Adrenal gland (tissue), 9 donors: ENCODE measurements at regions not wholly inside any gene's neighbourhood (a gene's known extent, or its start where the extent isn't known, plus 50 kb on each side); places are given as distances from the start of the nearest gene placed in this dataset.

ENCODE experiments used
- DNase-seq, 7 donors: peaks; one replicate each; pipeline ENCODE4 v3.0.0-alpha.2; 2019 to 2020
- H3K27ac ChIP-seq, 5 donors: fragments of 200-600 bp; sonication (generic) in 4 of 5; 1 replicate in 3 of 5; 2 replicates in 2 of 5; pipeline versions ENCODE4 v1.5.1 to v1.8.0; 2016 to 2020; ENCODE audit warnings: mild to moderate bottlenecking in 1 of 5
- H3K27me3 ChIP-seq: fragments of 200-600 bp; 2 replicates; pipeline ENCODE4 v1.8.0; 2021
- H3K36me3 ChIP-seq, 2 donors: fragments of 200-600 bp; replicated peaks in 1 of 2; 1 replicate in 1 of 2; 2 replicates in 1 of 2; pipeline versions ENCODE4 v1.5.1 to v1.8.0; 2018 to 2022
- H3K4me1 ChIP-seq, 2 donors: fragments of 200-600 bp; replicated peaks in 1 of 2; 1 replicate in 1 of 2; 2 replicates in 1 of 2; pipeline versions ENCODE4 v1.5.1 to v1.8.0; 2018 to 2021
- H3K4me3 ChIP-seq, 4 donors: fragments of 200-600 bp; sonication (generic) in 3 of 4; one replicate each; pipeline ENCODE4 v1.5.1; 2016 to 2018
- H3K9me3 ChIP-seq, 3 donors: fragments of 200-600 bp; sonication (generic) in 1 of 3; replicated peaks in 1 of 3; 1 replicate in 2 of 3; 2 replicates in 1 of 3; pipeline versions ENCODE4 v1.5.1 to v1.8.0; 2016 to 2021
- POLR2A ChIP-seq, 2 donors: fragments of 450-650 bp; IDR thresholded peaks; one replicate each; pipeline ENCODE4 v1.6.1; 2017; ENCODE audit warnings: antibody characterized with exemption in 2 of 2, mild to moderate bottlenecking in 2 of 2, moderate library complexity in 1 of 2
- WGBS, 4 donors: extraction: QIAGEN DNeasy Blood & Tissue Kit in 2 of 4; methylation state at CpG; one replicate each; pipeline versions ENCODE4 v1.1.5 to v1.1.7; 2013 to 2017; 5-methylcytosine and 5-hydroxymethylcytosine counted together
- intact Hi-C, 2 donors: fragments of 100-400 bp; cut with DNase I; formaldehyde crosslinking; loops; one replicate each; pipeline versions ENCODE4 v1.14.1 to v1.15.0; 2022 to 2023
- TF ChIP-seq, protein P1 (sequence below), 6 experiments: fragments of 450-650 bp in 4 of 6; fragments of 200-600 bp in 2 of 6; sonication (generic) in 1 of 6; IDR thresholded peaks; 1 replicate in 5 of 6; 2 replicates in 1 of 6; pipeline versions ENCODE4 v1.5.1 to v1.8.0; 2016 to 2021; ENCODE audit warnings: antibody characterized with exemption in 6 of 6, mild to moderate bottlenecking in 2 of 6, moderate library complexity in 1 of 6
- donor health status: healthy with polysubstance abuse.
- donor health status: Bipolar disorder and iron deficiency.
- donor health status: DM: yes; HTN: yes; CAD: no.
- donor health status: DM: no; HTN: no; CAD: no.
- donor health status: DM: no; HTN: no; CAD: no.

DNA sequence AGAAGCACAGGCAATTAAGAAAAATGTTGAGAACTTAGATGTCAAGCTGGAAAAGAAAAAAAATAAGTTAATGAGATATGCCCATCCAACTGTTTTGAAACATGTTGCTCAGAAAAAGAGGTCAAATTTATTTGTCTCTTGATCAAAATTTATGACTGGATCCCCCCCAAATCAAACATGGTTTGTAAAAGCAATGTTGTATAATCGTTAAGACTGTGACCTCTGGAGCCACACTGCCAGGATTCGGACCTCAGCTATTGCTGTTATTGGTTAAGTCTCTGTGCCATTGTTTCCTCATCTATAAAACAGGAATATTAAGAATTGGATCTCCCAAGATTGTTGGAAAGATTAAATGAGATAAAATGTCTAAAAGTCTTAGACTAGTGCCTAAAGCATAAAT lies 51.9 kb upstream of the LRRK2 start:
- WGBS, 4 donors = 52 to 78% (median 62%) methylated on average over 2 of the region's 2 CpGs
- Histone ChIP-seq H3K36me3 (no peaks in the 10 kb centered on the region), H3K27ac (no peak overlapping the region), H3K9me3 (no peaks in the 10 kb centered on the region), H3K27me3 (no peaks in the 10 kb centered on the region), H3K4me3 (no peak overlapping the region), H3K4me1 (no peaks in the 10 kb centered on the region)
- intact Hi-C loops = no loop called here
- no peak for TF ChIP-seq POLR2A (IDR thresholded peaks at IDR 0.05)
- TF ChIP-seq, protein P1, sequence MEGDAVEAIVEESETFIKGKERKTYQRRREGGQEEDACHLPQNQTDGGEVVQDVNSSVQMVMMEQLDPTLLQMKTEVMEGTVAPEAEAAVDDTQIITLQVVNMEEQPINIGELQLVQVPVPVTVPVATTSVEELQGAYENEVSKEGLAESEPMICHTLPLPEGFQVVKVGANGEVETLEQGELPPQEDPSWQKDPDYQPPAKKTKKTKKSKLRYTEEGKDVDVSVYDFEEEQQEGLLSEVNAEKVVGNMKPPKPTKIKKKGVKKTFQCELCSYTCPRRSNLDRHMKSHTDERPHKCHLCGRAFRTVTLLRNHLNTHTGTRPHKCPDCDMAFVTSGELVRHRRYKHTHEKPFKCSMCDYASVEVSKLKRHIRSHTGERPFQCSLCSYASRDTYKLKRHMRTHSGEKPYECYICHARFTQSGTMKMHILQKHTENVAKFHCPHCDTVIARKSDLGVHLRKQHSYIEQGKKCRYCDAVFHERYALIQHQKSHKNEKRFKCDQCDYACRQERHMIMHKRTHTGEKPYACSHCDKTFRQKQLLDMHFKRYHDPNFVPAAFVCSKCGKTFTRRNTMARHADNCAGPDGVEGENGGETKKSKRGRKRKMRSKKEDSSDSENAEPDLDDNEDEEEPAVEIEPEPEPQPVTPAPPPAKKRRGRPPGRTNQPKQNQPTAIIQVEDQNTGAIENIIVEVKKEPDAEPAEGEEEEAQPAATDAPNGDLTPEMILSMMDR (IDR thresholded peaks at IDR 0.05) = no peak
- no peak for DNase-seq

DNA sequence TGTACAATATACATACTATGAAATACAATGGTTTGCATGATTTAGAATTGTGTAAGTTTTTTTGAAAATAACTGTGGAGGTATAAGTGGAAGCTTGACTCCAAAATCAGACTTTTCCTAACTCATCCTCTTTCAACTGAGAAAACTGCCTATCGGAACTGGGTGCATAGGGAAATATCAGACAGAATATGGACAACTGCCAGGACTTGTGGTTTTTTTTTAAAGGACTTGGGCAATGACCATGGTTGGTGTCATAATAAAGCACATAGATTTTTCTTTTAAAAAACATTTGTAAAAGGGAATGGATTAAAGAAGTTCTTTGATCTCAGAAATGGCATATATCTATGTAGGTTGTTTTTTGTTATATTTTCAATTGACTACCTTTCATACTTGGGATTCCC lies 53.3 kb upstream of the LRRK2 start:
- Histone ChIP-seq H3K27me3 (no peaks in the 10 kb centered on the region), H3K4me1 (no peaks in the 10 kb centered on the region), H3K9me3 (no peaks in the 10 kb centered on the region), H3K4me3 (no peak overlapping the region), H3K36me3 (no peaks in the 10 kb centered on the region), H3K27ac (no peak overlapping the region)
- intact Hi-C loops = no loop called here
- 65 to 76% (median 74%) methylated on average over 1 of the region's 1 CpG for WGBS, 4 donors
- TF ChIP-seq, protein P1 (IDR thresholded peaks at IDR 0.05) = no peak
- no peak for TF ChIP-seq POLR2A (IDR thresholded peaks at IDR 0.05)
- no peak for DNase-seq

DNA sequence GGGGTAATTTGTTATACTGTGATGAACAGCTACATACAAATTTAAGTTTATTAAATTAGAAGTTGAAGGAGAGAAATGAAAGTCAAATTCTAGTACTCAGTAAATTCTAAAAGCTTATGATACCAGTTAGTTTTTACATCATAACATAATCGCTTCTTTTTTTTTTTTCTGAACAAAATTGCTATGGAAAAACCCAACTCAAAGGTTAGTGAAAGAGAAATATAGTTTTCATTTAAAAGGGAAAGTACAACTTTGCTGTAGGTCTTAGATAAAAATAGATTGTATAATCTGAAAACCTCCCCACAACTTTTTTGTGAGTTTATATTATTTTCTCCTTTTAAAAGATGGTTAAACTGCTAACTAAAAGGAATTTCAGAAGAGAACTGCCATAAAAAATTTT lies 53.7 kb upstream of the LRRK2 start:
- Histone ChIP-seq H3K27me3 (no peaks in the 10 kb centered on the region), H3K9me3 (no peaks in the 10 kb centered on the region), H3K27ac (no peak overlapping the region), H3K36me3 (no peaks in the 10 kb centered on the region), H3K4me3 (no peak overlapping the region), H3K4me1 (no peaks in the 10 kb centered on the region)
- no peak for DNase-seq
- 67 to 86% (median 83%) methylated on average over 1 of the region's 1 CpG for WGBS, 4 donors
- intact Hi-C loops = no loop called here
- TF ChIP-seq, protein P1 (IDR thresholded peaks at IDR 0.05) = no peak
- TF ChIP-seq POLR2A (IDR thresholded peaks at IDR 0.05) = no peak

GRCh38 chr12:40170593-40170992 lies 54.2 kb upstream of the LRRK2 start:
- no peak overlapping the region for H3K4me3 ChIP-seq
- H3K36me3 ChIP-seq = no peaks in the 10 kb centered on the region
- TF ChIP-seq, protein P1 (IDR thresholded peaks at IDR 0.05) = no peak
- TF ChIP-seq POLR2A (IDR thresholded peaks at IDR 0.05) = no peak
- H3K9me3 ChIP-seq = no peaks in the 10 kb centered on the region
- H3K27me3 ChIP-seq = no peaks in the 10 kb centered on the region
- DNase-seq = no peak
- intact Hi-C loops = no loop called here
- H3K4me1 ChIP-seq = no peaks in the 10 kb centered on the region
- 73 to 81% (median 78%) methylated on average over 2 to 5 of the region's 5 CpGs for WGBS, 4 donors
- no peak overlapping the region for H3K27ac ChIP-seq
